GM21447 (cell line): ENCODE measurements at regions not wholly inside any gene's neighbourhood (a gene's known extent, or its start where the extent isn't known, plus 50 kb on each side); places are given as distances from the start of the nearest gene placed in this dataset.

ENCODE experiments used
- ATAC-seq: cut with Tn5 transposase; IDR thresholded peaks from one replicate; pipeline ENCODE4 v1.9.1; 2021; ENCODE audit not compliant: unreplicated experiment

DNA sequence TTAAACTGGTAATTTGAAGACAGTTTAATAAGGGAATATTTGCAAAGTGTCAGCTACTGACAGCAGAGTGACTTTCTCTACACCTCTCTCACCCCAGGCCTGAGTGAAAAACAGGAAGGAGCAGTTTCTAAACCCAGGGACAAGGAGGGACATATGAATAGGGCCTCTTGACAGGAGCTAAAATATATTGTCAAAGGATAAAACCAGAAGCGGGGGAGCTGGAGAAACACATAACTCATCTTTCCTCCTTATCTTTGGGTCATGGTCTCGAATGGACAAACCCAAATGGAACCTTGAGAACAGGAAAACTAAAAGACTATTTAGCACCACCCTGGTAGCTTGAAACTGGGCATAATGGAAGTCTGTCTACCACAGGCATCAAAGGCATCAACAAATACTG, 197.5 kb upstream of the FOXA2 start:
- ATAC-seq = no peak

DNA sequence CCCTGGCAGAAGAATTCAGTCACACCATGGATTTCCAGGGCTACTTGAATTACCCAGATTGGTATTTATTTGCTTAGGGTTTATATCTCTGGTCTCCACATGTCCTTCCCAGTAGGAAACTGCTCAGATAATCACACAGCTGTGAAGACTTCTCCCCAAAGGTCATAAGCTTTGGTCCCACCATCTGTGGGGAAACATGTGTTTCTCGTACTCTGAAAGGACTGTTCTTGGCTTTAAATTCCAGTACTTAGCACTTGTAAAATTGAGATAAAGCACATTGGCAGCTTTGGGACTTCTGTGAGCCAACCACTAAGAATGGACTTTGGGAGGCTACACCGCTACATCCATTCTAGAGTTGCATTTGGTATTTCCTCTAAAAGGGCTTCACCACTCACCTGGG, 205.3 kb upstream of the FOXA2 start:
- ATAC-seq = no peak

DNA sequence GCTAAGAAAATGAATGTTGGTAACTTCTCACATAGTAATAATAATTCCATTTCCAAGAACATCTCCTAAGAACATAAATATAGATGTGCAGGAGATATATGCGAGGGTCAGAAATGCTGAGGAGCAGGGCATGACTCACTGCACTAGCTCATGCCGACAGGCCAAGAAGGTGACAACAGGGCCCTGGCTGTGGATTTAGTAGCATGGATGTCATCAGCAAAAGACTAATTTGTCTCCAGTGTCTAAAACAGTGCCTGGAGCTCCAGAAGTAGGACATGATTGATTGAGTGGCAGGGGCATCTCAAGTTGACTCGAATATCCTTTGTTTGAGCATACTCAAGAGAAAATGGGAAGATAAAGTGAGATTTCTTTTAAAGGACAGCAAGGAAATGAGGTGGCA, 207.0 kb upstream of the FOXA2 start:
- ATAC-seq = no peak

DNA sequence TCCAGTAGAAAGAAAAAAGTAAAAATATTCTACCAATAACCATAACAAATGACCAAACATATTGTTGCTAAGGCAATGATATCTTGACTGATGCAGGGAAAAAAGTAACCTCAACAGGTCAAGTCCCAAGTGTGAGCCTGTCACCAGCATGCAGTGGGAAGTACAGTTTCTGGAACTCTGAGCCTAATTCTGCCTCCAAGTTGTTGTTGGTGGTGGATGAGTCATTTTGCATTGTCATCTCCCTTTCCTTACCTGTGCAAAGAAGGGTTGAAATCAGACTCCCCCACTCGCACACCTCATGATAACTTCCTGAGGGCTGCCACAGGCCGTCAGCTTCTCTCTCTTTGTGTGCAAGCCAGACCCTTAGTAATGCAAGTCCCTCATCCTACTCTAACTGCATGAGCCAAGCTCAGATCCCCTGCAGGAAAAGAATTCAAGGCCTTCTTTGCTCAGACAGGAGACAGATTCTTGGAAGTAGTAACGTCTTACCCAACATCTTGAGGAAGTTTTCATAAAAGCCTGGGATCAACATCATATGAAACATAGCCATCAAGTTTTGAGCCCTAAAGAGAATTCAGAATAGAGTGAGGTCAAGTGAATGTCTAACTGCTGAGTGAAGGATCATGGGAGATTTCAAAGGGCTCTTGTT, 207.6 kb upstream of the FOXA2 start:
- ATAC-seq = no peak

DNA sequence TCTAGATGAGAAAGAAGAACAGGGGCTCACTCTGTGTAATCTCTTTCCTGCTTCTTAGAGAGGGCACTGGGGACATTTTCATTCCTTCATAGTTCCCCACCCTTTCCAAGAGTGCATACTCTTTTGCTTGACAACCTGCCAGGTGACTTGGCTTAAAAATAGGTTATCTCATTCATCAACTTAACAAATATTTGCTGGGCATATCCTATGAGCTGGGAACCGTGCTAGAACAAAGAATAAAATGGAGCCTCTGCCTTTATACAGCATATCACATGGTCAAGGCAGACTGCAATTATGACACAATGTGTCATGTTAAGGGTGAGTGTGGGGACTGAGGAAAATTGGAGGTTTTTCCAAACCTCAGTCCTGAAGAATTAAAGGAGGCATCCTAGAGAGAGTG, 209.8 kb upstream of the FOXA2 start:
- no peak for ATAC-seq

DNA sequence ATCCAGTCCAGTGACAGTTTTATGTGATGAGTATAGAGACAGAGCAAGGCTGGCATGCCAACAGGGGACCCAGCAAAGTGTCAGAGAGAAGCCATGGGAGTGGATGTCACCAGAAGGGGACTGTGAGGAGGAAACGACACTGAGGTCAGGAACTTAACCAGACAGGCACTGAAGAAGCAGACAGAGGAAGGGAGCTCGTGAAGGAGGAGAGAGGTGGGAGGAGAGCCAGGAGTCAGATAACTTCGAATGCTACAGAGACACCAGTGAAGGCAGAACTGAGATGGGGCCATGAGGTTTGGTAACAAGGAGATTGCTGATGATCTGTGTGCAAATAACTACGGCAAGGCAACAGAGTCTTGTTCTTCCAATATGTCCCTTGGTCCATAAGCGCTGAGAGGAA, 211.1 kb upstream of the FOXA2 start:
- no peak for ATAC-seq

DNA sequence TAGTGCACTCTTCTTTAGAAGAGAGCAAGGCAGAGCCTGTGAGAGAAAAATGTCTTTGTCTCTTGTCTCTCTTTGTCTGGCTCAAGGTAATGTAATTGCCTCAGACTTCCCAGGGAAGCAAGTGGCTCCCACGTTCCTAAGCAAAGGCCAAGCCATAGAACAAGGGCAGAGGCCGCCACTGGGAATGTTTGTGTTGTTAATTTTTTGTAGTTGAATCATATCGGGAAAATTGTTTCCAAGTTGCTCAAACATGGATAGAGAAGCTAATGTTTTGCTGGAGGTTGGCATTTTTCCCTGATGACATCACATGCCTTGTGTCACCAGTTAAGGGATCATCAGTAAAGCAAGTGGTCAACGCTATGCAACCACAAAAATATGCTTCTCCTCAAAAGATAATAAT, 211.5 kb upstream of the FOXA2 start:
- no peak for ATAC-seq

DNA sequence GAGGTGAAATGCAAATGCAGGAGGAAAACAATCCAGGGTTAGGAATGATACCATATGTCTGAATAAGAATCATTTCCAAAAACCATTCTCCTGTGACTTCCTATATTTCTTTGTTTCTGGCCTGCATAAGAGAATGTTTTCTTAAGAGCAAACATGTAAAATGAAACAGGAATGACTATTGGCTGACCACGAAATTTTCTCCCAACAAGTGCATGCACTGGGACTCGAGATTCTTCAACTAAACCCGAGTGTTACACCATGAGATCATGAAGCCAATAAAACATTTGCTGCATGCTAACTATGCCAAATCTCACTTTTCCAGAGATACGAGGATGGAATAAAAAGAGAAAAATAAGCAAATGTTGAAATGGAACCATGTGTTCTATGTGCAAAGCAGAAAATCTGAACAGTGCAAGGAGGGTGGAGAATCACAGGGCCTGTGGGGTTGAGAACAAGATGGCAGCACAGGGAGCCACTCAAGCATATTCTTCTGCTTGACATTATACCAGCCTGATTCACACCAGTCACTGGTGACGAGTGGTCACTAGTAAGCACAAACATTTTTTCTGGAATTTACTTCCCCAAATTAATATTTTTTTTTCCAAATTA, 212.2 kb upstream of the FOXA2 start:
- ATAC-seq = no peak

DNA sequence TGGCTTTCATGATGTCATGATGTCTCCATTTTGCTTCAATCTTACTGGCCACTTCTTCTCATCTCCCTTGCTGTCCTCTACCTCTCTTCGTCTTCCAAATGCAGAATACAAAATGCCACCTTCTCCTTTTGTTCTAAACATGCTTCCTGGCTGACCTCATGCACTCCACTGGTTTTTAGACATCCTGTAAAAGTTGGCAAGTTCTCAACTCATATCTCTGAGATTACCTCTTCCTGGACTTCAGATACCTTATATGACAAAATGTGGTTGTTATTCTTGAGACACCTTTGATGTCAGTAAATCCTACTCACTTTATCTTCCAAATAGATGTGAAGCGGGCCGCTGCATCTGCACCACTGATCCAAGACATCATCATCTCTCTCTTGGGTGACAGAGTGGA, 212.7 kb upstream of the FOXA2 start:
- ATAC-seq = no peak

DNA sequence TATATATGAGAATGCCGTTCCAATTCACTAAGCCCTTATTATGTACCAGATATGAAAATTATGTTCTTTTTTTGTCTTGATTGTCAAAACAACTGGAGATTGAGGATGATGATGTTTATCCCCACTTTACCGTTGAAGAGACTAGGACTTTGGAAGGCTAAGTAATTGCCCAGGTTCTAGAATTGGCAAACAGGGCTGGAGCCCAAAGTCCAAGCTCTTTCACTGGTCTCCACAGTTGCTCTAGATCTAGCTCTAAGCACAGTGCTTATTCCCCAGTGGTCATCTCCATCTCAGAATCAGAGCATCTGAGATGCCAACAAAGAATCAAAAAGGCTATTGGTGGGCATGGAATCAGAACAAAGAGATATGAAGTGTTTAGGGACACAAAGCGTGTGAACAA, 215.3 kb upstream of the FOXA2 start:
- ATAC-seq = no peak

DNA sequence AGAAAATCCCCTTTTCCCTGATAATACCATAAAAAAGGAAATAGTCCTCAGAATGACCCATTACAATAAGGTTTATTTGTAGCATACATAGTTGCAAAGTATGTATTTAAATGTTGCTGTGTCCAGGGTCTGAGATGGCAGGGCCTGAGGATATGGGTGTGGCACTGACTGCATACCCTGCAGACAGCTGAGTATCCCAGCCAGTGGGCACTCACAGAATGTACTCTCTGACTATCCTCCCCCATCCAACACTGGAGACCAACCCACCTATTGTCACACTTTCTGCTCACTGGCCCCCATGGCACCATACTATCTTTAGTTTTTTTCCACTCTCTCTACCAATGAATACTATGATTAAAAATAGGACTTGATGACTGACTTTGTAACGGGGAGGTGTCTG, 215.8 kb upstream of the FOXA2 start:
- ATAC-seq = no peak

DNA sequence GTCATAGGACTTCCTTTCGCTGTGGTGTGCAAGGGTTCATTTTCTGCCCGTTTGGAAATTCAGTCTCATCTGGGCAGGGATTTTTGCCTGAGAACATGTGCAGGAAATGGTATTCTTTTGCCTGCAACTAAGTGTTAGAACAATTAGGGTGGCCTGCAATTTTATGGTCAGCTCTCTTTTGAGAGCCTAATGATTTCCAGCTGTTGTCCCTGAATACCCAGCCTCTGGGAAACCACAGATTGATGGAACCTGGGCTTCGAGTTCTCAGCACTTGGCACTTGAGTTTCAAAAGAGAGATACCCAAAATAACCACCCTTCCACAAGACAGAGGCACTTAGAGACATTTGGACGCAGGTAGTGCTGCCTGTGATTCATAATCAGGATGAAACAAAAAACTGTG, 217.2 kb upstream of the FOXA2 start:
- ATAC-seq = no peak

DNA sequence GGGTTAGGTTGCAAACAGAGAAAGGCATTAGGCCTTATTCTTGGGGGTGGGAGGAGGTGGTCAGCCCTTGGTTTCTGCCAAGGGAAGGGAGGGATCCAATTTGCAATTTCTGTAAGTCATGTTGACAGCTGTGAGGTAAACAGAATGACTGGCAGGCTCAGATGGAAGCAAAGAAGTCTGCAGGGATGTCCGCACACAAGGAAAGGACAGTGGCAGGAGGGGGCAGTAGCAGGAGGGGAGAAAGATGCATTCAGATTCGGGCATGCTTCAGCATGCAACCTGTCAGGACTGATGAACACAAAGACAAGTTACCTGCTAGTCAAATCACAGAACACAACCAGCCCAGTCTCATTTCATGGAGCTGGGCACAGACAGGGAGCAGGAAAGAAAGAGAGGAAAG, 217.9 kb upstream of the FOXA2 start:
- ATAC-seq = no peak

DNA sequence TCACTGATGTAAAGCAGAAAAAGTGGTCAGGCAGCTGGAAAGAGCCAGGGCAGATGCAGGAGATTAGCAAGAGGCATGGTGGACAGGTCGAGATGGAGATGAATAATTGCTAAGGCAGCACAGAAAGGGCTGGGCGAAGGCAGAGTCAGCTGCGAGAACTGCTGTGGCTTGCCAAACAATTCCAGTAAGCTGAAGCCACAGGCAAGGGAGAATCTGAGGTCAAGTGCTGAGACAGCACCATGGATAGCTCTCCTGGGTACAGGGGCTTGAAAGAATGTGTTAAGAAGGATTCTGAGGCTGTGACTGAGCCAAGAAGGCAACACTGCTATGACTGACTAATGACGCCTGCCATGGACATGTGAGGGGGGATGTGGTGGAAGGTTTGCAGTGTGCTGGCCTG, 220.8 kb upstream of the FOXA2 start:
- ATAC-seq = no peak

DNA sequence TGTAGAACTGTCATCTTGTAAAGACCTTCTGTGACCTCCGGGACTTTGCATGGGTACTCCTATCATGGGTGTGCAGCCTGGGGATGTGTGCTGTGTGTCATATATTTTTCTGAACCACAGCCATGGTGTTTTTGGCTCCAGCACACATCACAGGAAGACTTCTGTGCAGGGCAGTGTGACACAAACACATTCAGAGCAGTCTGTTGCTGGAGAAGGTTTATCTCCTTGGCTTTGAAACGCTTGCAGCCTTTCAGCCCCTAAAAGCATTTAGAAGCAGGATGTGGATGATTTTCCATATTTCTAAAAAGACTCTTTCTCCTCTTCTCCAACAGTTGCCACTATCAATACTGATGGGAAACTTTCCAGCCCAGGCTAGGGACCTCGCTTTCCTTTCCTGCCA, 221.6 kb upstream of the FOXA2 start:
- ATAC-seq = no peak

DNA sequence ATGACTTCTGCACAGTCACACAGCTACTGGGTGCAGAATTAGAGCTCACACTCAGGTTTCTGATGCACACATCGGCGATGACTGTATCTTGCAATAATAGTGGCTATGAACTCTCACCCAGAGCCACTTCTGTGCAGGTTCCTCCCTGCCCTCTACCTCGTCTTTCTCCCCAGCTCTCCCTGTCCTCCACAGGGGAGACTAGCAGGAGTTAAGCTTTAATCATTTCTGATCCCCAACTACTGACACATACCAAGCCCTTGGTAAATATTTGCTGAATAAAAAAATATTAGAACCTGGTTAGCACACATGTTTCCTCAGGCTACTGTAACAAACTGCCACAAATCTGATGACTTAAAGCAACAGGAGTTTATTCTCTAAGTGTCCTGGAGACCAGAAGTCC, 222.7 kb upstream of the FOXA2 start:
- ATAC-seq = no peak

DNA sequence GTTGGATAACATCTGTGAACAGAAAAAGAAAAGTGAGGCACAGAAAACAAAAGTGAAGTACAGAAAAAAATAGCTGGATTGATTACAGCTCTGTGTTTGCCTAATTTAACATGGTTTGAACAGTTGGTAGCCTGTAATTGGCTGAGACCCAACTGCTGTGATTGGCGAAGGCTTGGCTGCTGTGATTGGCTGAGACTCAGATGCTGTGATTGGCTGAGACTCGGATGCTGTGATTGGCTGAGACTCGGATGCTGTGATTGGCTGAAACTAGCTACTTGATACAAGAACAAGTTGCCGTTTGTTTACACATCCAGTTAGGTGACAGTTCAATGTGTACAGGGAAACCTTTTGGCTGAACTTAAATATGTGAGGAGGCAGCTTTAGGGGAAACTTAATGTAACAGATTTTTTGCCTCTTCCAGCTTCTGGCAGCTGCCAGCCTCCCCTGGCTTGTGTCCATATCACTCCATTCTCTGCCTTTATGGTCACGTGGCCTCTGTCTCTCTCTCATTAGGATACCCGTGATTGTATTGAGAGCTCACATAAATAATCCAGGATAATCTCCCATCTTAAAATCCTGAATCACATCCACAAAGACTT, 223.4 kb upstream of the FOXA2 start:
- ATAC-seq = no peak

DNA sequence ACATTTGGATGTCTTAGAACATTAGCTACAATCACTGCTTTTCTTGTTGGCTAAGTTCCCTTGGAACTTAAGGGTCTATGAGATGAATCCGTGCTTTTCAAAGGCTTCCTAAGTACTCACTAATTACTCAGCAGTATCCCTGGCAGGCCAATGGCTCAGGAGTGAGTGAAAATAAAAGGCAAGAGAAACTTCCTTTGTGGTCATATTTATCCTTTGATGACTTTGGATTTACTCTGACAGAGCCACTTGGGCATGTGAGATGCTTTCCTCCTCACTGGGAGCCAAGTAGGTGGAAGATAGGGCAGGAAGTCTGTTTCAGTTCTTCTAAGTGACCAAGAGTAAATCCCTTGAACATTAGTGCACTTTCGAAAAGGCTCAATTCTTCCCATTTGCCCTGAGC, 224.3 kb upstream of the FOXA2 start:
- no peak for ATAC-seq

DNA sequence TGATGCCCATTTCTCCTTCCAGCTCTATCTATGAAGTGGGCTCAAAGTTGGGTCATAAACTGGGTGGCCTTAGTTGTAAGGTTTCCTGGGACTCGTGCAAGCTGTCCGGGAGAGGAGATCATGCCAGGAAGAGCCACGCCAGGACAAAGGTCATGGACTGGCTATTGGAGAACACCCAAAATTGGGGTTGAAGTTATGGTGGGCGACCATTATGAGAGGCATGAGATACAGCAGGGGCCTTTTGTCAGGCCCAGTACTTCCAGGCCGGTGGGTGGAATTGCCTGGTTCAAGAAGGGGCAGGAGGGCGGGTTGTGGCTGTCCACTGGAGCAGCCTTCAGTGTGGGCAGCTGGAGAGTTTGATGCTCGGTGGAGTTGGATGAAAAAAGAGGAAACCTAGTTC, 225.1 kb upstream of the SSTR4 start:
- no peak for ATAC-seq

DNA sequence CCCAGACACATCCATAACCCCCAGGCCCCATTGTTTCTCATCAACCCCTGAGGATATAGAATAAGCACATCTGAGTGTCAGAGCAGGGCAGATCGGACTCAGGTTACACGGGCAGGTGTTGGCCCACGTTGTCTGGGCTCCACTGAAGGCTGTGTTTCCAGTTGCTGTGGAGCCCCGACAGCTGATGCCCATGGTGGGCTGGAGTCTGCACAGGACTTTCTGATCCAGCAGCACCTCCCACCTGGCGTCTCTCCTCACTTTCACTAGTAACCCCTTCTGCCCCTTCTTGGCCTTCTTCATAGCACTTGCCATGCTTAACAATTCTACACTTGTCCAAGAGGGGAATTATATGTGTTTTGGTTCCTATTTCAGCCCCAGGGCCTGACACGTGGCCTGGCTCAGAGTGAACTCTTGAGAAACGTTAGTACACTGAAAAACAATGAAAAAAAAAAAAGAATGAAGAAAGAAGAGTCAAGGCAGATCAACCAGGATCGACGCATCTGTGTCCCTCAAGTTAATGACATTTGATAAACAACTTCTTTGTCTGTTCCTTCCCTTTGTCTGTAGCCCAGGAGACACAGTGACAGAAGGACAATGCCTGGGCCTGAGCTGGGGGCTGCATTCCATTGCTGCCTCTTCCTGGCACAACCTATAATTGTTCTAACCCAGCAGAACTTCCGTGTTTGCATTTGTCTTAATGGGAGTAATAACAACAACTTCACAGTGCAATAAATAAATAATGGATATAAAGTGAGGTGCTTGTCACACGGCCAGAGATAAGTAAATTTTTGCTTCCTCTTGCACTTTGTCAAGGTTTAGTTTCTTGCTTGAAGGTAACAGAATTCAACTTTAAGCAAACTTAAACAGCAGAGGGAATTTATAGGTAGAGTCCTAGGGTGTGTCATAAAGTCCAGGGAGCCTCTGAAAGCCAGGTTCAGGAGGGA, 224.2 kb upstream of the SSTR4 start:
- ATAC-seq = no peak

DNA sequence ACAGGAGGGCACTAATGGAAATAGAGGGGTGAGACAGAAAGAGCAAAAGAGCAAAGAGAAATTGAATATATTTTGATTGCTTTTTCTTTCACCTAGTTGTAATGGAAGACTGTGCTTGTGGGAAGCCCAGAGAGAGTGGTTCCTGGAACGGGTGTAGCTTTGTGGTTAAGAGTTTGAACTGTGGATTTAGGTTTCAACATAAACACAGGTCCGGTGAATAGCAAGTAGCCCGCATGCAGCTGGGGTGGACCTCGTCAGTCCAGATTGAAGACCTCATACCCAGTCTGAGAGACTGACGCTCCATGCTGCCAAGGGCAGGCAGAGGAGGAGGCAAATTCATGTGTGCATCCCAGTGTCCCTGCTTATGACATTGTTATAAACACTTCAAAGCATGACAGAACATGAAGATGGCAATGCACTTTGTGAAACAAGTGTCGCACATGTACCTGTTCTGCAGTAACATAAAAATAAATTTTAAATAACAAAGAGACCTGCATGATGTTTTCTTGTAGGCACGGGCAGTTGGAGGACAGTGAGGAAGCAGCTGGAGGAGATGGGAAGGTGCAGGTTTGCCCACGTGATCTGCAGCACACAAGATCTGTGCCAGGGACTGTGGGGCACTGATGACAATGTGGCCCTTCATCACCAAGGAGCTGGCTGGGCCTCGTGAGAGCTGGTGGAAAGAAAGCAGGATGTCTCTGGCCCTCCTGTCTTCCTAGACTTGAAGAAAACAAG, 220.5 kb upstream of the SSTR4 start:
- no peak for ATAC-seq
